HG03520 (cell line): ENCODE measurements at regions not wholly inside any gene's neighbourhood (a gene's known extent, or its start where the extent isn't known, plus 50 kb on each side); places are given as distances from the start of the nearest gene placed in this dataset.
A peak's percentile ranks its signal among the peaks of the same experiment; 100 is the strongest.
"Not testable (repeated sequence)": the region's sequence is repeated elsewhere in the genome, so short reads cannot be mapped to it uniquely, and the experiment has no call there.

ENCODE experiments used
- ATAC-seq: cut with Tn5 transposase; IDR thresholded peaks from one replicate; pipeline ENCODE4 v1.9.1; 2021; ENCODE audit warnings: mild to moderate bottlenecking, moderate library complexity; ENCODE audit not compliant: unreplicated experiment

DNA sequence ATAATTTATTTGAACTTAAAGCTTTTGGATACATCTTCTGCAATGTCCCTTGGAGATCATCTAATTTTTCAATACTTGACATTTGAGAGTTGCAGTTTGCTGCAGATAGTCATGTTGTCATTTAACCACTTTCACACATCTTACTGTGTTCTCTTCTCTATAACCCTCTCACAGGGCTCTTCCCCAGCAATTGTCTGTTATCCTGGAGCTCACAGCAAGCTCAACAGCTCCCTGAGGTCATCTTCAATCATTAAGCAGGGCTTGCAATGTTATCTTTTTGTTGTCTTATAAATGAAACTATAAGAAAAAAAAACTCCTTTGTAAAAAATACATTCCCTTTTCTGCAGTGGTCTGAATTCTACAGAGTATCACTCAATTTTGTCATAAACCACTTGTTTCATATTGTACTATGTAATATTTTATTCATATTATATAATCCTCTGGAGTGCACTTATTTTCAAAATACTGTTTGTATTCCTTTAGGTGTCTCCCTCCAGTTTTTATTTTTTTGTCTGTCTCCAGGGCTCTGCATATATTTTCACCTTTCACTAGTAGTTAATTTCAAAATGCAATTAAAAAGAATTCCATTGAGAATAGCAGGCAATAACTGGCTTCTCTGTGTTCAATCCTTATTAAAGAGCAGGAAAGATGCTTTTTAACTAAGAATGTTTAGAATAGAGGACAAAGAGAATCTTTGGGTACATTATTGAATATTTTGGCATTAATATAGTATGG lies 106.3 kb upstream of the ARSJ start:
- no peak for ATAC-seq

DNA sequence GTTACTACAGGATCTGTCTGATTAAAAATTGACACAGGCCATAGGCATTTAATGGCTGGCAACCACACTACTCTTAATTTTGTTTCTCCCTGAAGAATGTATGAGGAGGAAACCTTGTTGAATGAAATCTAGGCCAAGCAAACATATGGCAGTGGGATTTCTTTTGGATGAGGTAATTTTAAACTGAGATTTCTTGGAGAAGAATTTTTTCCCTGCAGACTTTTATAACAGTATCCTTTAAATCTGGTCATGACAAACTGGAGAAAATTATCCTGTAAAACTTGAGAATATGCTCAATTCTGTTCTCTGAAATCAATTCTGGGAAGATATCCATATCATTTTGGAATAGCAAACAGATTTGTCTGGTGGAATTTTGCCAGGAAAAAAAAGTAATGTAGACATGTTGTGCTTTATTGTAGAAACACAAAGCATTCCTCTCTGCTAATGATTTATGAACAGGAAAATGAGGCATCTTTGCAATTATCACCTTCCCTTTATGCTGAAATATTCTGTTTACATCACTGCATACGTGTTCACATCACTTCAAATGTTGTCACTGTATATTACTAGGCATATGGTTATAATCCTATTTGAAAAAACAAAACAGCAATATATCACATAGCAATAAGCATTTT lies 108.3 kb upstream of the ARSJ start:
- ATAC-seq: no peak

DNA sequence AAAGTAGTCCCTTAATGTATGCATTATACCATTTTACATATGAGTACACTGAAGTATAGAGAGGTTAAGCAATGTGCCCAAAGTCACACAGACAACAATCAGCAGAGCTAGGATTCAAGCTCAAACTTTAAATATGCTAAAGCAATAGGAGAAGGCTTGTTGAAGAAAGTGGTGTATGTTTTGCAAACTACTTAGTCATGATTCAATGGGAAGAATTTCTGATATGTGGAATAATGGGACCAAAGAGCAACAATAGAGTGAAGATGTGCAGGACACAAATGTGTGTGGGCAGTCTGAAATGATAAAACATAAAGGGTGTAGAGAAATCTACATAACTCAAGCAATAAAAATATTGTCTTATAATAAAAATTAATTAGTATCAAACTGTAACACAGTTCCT lies 109.0 kb upstream of the ARSJ start:
- ATAC-seq: no peak

DNA sequence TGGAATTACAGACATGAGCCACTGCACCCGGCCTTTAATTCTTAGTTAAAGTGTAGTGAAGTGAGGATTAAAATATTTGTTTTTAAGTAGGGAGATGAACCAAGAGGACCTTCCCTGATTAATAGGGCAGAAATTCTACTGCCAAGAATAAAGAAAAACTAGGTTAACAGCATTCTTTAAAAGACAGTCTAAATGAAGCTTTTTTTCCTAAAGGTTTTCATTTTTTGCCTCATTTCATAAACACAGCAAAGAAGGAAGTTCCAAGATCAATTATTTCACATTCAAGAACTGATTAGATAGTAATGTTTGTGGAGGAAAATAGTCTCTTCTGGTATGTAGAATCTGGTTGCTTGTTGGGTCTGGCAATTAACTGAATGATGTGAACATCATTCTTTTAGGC lies 112.1 kb upstream of the ARSJ start:
- ATAC-seq: no peak

DNA sequence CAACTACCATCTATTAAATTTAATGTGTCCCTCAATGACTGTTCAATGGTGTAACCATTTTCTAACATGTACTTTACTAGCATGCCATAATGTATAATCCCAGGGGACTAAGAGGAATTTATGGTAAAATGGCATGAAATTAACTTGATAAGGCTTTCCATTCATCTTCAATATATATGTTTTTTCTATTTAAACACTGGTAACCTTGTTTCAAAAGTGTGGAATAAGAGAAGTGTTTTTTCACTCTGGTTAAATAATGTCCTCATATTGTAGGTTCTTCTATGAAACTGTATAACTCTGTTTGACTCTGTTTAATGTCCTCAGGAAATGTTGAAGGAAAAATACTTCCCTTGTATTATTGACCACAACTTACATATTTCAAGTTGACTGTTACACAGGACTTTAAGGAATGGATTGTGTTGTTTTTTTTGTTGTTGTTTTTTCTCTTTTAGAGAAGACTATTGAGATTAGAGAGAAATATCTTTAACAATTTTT lies 113.8 kb upstream of the ARSJ start:
- no peak for ATAC-seq

DNA sequence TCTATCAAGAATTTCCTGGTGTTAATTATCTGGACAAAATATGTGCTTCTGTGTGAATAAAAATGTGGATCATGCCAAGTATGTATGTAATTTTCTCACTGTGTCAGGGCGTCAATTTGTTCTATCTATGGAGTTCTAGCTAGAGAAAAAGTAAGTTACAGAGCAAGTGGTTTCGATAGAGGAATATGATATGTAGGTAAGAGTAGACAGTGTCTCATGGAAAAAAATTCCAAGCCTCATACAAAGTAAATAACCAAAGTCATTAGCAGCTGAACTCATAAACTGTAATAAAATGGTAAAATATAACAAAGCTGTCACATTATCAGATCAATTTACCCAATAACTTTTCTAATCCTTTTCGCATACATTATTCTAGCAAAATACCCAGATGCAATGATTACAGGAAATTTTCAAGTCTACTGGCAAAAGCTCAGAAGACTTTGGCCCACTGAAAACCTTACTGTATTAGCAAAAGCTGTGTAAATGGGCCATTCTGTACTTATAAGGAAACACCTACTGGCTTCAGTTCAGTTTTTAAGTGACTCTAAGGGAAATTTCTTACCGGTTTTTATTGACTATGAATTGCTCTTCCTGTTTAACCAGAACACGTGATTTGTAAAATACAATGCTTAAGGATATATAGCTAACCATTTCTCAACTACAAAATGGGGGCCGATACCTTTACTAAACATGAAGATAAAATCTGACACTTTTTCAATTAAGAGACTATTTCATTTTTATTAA lies 121.0 kb upstream of the ARSJ start:
- no peak for ATAC-seq

DNA sequence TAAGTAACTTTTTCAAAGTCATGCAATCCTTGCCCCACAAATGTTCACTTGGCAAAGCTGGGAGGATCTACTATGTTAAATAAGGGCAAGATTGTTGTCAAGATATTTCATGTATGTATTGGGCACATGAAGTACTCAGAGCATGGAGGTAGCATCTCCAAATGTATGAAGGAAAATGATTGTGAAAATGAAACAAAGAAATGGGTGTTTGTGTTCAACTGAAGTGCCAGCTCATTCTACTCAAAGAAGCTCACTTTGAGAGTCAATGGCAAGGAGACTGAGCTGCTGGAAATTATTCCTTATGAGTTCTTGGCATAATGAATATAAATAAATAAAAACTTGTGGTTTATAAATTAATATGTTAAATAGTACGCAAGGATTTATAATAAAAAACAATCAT lies 124.5 kb upstream of the ARSJ start:
- no peak for ATAC-seq

DNA sequence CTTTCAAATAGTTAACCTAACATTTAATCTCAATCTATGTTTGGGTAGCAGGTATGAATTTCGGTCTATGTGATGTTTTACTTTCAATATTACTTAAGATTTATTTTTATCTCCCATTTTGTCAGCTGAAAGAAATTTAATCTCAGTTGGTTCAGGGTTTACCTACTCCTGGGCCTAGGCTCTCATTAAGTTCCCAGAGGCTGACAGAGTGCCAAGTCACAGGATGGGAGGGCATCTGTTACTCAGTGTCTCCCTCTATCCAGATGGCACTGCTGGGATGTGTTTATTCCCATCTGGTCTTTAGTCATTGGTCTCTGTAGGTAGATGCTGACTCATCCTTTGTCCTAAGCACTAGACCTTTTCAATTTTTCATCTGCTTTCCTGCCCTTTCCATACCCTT lies 129.4 kb upstream of the ARSJ start:
- ATAC-seq: peak; percentile 34

DNA sequence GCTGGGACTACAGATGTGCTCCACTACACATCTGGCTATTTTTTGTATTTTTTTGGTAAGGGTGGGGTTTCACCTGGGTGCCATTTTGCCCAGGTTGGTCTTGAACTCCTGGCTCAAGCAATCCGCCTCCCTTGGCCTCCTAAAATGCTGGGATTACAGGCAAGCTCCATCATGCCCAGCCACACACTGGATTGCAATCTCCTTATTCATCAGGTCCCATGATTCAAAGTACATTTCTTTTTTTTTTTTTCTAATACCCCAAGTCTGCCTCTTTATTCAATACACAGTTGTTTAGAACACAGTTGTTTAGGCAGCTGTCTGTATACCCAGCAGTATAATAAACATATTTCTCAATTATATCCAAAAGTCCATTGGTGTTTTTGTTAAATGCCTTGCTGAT lies 130.3 kb upstream of the ARSJ start:
- ATAC-seq: no peak

DNA sequence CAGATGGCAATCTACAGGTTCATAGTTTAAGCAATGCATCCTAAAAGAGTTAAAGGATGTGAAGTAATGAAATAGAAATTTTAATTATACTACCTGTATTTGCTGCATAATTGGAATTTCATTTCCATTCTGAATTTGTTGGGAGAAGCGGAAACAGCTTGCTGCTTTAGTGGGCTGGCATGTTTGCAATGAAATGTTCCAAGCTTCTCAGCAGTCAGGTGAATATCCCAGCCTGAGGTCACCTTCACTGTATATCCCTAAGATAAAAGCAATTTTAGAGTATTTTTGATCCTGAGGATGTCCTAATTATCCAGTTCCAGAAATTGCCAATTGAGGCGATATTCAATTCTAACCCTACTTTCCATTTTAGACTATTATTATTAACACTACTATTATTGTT lies 136.1 kb upstream of the ARSJ start:
- ATAC-seq: no peak

DNA sequence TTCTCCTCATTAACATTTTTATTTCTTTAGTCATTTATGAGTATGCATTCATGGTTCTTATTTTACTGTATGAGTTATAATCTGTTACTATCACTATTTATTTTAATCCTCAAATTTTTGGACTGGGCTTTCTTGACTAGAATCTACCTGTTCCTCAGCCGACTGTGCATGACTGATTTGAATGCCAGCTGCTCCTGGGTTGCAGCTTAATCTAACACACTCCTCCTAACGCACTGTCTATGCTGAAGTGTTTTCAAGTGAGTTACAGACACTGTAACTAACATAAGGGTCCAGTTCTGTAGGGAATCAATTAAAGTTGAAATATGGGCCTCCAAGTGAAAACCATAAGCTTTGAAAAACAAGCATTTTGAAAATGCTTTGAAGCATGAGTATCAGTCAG lies 137.4 kb upstream of the ARSJ start:
- no peak for ATAC-seq

DNA sequence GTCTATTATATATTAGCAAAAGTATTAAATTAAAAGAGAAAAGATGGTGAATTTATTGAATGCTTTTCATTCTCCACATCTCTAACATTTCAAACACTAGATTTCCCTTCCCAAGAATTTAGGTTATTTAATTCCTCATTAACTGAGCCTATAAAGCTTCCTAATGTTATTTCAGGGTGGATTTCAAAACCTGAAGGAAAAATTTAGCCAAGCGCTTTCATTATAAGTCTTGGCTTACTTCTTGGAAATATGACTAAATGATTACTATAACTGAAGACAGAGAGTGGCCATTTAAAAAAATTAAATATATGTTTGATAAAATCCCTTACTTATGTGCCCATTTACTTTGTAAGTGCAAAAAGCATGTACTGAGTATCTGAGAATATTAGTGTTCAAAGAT lies 141.8 kb upstream of the ARSJ start:
- ATAC-seq: no peak

DNA sequence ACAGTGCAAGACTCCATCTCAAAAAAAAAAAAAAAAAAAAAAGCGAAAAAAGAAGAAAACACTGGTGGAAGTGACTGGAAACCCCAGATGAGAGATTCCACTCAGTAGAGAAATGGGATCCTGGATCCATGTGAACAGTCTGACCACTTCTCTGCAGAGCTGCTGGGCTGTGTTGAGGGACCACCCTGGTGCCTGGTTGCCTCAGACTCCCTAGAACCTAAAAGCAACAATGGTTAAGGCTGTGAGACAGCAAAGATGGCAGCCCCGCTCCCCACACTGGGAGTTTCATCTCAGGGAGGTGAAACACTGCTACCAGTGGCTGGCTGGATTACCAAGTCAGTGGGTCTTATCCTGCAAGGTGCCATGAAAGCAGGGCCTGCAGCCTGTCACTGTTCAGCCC lies 152.8 kb upstream of the ARSJ start:
- no peak for ATAC-seq

DNA sequence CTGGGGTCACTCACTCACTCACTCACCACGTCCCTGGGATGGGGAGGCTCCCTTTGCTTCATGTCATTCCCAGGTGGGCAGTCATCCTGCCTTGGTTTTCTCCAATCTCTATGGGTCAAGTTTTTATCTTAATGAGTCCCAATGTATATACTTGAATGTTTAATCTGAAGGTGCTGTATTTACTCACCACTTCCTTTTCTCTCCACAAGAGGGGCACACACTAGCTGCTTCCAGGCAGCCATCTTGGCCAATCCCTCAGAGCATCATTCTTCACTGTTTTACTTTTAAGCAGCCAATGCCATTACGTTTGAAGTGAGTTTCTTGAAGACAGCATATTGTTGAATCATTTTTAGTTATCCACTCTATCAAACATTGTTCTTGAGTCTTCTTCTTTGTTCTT lies 153.4 kb upstream of the ARSJ start:
- peak; percentile 89 for ATAC-seq

DNA sequence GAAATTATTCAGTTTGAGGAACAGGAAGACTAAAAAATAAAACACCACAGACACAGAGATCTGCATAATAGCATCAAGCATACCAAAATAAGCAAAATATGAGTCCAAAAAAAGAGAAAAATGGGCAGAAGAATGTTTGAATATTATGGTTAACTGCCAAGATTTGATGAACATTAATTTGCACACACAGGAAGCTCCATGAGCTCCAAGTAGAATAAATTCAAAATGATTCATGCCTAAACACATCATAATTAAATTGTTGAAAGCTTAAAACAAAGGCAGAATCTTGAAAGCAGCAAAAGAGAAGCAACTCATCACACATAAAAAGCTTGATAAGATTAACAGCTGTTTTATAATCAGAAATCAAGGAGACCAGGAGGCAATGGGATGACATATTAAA lies 156.6 kb upstream of the ARSJ start:
- ATAC-seq: no peak

DNA sequence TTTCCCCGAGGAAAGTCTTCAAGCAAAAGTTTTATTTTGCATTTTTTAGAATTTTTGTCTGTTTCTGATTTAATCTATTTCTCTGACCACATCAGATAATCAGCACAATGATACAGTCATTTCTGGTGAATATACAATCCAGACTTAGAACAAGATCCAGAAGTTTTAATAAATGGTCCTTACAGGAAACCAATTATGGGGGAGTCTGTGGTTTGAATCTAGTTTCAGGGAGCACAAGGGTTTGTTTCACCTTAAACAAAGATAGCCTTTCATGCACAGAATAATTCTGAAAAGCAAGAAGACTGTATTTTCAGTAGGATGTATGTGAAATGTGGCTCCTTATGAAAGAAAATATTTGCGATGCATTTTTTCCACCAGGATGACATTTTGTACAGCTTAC lies 158.5 kb upstream of the ARSJ start:
- no peak for ATAC-seq

DNA sequence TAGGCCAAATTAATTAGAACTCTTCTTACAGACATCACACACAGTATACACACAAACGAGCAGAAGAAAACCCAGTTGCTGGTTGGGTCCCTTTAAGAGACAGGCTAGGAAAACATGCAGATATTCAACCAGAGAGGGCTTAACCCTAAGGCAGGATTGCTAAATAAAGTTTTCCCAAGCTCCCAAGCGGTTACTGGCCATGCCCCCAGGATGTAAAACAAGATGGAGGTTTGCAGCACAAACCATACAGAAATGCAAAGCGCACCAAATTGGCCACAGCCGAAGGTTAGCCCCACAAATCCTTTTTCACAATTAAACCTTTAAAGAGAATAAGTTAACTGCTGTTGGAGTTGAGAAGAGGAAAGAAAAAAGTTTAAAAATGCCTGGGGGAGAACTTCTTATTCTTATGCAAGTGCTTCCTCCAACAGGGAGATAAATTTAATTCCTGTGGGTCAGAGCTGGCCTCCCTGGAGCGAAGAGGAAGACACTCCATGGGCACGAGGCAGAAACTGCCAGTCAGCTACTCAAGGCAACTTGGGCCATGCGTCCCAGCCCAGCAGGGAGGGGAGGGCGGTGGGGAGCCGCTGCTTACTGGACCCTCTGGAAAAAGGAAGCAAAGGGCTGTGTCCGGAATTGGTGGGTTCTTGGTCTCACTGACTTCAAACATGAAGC lies 167.6 kb upstream of the ARSJ start:
- no peak for ATAC-seq

DNA sequence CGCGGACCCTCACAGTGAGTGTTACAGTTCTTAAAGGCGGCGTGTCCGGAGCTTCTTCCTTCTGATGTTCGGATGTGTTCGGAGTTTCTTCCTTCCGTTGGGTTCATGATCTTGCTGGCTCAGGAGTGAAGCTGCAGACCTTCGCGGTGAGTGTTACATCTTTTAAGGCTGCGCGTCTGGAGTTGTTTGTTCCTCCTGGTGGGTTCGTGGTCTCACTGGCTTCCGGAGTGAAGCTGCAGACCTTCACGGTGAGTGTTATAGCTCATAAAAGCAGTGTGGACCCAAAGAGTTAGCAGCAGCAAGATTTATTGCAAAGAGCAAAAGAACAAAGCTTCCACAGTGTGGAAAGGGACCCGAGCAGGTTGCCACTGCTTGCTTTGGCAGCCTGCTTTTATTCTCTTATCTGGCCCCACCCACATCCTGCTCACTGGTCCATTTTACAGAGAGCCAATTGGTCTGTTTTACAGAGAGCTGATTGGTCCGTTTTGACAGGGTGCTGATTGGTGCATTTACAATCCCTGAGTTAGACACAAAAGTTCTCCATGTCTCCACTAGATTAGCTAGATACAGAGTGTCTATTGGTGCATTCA lies 168.3 kb upstream of the ARSJ start:
- not testable (repeated sequence) for ATAC-seq

DNA sequence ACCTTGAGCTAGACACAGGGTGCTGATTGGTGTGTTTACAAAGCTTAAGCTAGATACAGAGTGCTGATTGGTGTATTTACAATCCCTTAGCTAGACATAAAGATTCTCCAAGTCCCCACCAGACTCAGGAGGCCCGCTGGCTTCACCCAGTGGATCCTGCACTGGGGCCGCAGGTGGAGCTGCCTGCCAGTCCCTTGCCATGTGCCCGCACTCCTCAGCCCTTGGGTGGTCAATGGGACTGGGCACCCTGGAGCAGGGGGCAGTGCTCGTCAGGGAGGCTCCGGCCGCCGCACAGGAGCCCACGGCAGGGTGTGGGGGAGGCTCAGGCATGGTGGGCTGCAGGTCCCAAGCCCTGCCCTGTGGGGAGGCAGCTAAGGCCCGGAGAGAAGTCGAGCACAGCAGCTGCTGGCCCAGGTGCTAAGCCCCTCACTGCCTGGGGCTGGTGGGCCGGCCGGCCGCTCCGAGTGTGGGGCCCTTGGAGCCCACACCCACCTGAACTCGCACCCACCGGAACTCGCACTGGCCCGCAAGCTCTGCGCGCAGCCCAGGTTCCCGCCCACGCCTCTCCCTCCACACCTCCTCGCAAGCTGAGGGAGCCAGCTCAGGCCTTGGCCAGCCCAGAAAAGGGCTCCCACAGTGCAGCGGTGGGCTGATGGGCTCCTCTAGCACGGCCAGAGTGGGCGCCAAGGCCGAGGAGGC lies 169.1 kb upstream of the ARSJ start:
- ATAC-seq: not testable (repeated sequence)

DNA sequence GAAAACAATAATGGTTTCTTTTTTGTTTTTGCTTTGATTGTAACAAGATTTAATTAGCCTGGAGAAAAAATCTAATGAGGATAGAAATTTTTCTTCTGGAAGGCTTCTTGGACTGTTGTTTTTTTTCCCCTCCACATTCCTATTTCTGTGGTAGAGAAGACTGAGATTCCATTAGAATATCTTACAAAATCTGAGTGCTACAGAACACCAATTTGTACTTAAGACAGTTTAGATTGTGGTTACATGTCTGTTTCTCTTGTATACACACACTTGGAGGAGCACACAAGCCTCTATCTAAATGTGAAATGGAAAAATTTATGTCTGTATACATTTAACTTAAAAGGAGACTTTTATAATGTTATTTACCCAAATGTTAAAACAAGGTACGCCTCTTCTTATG lies 176.9 kb upstream of the ARSJ start:
- ATAC-seq: no peak

DNA sequence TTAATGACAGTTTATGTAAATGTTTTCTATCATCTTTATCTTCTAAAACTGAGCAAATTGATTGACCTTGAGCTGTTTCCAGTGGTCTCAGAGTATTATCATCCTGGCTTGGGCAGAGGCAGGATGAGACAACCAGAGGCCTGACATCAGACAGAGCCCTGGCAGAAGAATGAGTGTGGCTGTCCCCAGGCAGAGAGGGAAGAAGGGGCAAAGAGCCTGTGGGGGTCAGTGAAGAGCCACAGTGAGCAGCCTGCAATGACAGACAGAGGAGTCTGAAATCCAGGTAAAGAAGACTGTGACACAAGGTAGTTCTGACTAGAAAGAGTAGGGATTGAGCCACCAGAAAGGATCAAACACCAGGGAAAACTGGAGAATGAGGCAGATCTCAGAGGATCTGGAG lies 182.4 kb upstream of the ARSJ start:
- ATAC-seq: no peak
